ENCODE measurements at regions not wholly inside any gene's neighbourhood (a gene's known extent, or its start where the extent isn't known, plus 50 kb on each side); places are given as distances from the start of the nearest gene placed in this dataset.

GRCh38 chr5:67283275-67283987 is 86.8 kb upstream of the CD180 start:
- DNase-seq, result no peak

DNA sequence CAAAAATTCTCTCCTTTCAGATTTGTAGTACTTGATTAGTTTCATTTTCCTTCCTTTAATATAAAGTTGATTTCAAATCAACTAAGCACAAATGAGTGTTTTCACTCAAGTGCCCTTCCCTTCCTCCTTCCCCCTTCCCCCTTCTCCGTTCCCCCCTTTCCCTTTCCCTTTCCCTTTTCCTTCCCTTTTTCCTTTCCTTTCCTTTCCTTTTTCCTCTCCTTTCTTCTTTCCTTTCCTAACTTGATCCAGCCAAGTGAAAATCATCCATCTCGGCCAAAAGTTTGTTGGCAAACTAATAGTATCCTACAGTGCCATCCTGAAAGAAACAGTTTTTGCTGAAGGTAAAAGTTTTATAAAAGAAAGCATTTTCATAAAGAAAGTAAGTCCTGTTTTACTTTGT is 85.3 kb upstream of the CD180 start:
- no peak for DNase-seq

- DNase-seq, result no peak
Observed at GRCh38 chr5:67273689-67274356, 77.2 kb upstream of the CD180 start.

- DNase-seq, result no peak
Observed at GRCh38 chr5:67272453-67273130, 76.0 kb upstream of the CD180 start.

DNA sequence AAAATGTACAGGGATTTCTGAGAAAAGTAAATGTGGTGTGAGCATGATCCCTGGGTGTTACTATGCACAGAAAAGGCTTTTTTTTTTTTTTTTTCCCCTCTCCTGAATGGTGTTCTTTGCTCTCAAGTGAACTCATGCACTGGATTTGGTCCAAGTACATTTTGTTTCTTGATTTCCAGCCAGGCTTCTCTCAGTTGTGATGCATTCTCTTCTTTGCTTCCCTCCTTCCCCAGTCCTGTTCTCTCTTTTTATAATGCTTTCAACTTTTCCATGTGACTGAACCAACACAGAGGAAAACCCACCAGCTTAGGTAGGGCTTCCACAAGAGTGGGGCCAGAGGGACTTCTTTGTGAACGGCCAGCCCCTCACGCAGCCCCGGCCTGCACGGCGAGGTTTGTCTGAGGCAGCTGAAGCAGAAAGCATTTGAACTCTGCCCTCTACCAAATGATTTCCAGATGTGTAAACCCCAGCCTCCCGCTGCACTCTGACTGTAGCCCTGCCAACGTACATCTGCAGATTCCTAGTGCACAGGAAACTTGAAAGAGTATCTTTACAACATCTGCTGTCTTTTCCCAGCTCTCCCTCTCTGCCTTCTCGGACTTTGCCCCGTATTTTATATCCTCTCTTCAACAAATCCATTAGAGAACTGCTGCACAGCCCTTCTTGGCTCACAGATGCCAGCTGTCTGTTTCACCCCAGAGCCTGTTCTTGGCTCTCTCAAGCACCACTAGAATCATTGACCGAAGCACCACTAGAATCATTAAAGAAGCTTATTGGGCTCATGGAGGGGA is 71.8 kb upstream of the CD180 start:
- no peak for DNase-seq

DNA sequence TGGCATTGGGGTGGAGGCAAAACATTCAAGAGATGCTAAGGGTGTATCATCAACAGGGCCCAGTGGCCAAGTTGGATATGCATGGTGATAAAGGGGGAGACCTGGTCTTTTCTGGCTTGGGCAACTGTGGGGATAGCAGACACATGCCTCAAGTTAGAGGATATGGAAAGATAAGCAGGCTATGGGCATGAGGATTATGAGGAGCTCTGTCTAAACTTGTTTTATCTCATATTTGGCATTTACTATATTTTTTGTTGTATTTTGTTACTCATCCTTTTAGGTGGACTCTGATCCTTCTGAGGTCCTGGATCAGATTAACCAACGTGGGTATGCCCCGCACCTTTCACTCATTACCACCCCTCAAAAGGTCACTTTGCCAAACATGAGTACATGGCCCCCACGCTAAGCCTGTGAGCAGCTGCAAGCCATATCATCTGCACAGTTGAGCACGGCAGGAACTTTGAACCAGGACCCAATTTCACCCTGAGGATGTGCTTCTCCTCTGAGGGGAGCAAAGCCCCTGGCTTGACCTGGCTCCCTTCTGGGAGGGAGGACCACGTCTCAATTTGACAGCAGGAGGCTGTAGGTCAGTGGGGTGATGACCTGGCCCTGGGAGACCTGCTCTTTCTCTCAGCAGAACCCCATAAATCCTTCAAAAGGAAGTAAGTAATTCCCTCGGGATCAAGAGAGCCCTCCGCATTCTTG is 71.1 kb upstream of the CD180 start:
- no peak for DNase-seq

- DNase-seq, result no peak
Observed at GRCh38 chr5:67266654-67267350, 70.2 kb upstream of the CD180 start.

GRCh38 chr5:67265951-67266350 is 69.4 kb upstream of the CD180 start:
- DNase-seq, result no peak

- no peak for DNase-seq
Observed at GRCh38 chr5:67263656-67264408, 67.2 kb upstream of the CD180 start.

DNA sequence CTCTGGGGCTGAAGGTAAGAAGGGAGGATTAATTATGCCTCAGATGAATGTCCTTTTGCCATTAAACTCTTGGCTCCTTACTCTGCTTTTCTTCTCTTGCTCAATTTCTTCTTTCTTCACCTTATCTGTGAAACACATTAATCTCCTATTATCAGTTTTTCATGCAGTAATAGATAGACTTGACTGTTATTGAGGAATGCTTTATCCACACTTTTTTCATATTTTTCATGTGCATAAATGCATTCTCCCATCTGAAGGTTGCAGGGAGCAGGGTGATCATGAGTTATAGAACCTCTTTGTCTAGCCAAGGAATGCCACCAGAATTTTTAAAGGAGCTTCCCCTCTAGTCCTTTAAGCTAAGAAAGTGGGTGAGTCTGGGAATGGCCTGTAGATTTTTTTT is 66.4 kb upstream of the CD180 start:
- no peak for DNase-seq

GRCh38 chr5:67262206-67262605 is 65.6 kb upstream of the CD180 start:
- DNase-seq, result no peak

DNA sequence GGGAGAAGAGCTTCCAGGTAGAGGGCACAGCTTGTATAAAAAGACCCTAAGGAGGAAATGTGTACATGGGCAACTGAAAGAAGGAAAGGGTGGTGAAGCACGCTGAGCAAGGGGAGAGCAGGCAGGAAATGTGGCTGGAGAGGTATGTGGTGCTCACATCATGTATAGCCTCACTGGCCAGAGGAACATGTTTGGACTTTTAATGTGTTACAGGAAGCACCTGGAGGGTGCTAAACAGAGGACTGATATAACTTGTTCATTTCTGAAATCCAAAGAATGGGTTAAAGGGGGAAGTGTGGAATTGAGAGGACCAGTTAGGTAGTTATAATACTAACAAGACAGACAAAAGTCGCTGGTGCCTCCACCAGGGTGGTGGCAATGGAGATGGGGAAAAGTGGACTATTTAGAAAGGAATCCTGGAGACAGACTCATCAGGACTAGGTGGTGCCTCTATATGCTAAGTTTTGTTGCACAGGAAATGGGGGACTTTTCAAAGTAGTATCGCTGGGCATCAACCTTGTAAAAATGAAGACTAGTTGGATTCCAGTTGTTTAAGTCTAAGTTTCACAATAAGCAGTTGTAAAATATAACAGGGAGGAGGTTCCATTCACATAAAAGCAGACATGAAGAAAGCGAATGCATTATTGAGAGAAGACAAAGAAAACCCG is 63.1 kb upstream of the CD180 start:
- no peak for DNase-seq

DNA sequence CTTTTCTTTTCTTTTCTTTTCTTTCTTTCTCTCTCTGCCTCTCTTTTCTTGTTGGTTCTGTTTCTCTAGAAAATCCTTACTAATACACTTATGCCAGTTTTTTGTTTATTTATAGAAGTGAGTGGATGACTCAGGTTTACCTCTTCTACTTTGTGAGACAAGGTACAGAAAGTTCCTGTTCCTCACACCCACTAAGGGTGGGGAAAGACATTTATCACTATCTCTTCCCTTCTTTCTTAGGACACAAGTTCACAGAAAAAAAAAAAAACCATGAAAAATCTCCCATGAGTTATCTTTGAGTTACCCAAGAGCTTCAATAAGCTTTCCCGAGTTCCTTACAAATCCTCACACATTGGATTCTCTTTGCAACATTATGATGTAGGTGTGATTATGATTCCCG is 60.9 kb upstream of the CD180 start:
- DNase-seq, result no peak

DNA sequence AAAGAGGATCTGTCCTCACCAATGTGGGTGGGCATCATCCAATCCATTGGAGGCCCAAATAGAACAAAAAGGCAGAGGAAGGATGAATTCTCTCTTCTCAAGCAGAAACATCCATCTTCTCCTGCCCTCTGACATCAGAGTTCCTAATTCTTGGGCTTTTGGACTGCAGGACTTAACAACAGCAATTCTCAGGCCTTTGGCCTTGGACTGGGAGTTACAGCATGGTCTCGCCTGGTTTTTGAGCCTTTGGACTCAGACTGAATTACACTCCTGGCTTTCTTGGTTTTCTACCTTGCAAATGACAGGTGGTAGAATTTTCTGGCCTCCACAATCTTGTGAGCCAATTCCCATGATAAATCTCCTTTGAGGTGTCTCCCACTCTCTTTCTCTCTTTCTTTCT is 60.5 kb upstream of the CD180 start:
- no peak for DNase-seq

DNA sequence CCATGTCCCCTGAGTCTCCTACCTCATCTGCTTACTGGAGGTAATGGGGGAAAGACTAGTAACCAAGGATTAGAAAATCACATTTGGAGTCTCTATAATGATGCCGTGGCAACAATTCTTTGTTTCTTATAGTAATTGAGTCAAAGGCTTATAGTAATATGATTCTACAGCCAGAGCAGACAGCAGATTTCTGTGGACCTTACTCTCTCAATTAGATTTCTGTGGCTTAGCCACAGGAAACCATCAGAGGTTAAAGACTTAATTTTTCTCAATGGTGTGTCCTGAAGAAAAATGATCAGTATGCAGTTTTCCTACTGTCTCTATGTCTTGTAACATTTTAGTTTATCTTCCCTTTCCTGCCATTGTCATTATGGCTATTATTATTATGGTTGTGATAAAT is 59.3 kb upstream of the CD180 start:
- no peak for DNase-seq

GRCh38 chr5:67253911-67254310 is 57.3 kb upstream of the CD180 start:
- no peak for DNase-seq

- DNase-seq, result no peak
Observed at GRCh38 chr5:67249590-67249895, 52.9 kb upstream of the CD180 start.

DNA sequence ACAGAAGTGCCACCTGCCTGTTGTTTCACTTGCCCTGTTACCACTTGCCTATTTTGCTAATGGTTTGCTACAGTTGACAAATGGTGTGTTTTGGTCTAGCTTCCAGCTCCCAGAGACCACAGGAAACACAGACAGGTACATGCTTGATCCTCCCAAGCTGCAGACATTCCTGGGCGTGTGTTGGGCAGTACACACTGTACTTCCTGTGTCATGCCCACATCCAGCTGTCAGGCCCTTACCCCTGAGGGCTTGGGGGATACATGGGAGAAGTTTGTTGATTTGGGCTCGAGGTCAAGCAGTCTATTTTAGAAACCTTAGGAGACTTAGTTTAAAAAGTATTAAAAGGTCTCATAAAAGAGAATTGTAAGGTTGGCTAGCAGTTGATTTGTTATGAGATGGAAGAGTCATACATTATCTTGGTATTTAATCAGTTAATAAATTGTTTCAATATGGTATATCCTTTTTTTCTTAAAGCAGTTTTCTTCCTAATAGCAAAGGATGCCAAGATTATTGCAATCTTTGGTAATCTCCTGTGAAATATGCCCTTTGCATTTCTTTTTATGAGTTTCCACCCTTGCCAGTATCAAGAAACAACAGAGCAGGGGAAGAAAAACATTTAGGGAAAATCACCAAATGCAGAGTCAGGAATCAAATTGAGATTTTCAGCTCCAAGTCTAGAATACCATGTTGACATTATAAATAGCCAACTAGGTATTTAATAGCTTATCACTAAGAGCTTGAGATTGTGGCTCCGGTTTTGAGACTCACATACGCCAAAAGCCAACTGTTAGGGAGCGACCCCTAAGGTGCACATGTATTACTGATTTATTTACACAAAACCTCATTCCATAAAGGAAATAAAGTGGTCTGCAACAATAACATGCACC is 52.3 kb upstream of the CD180 start:
- no peak for DNase-seq

DNA sequence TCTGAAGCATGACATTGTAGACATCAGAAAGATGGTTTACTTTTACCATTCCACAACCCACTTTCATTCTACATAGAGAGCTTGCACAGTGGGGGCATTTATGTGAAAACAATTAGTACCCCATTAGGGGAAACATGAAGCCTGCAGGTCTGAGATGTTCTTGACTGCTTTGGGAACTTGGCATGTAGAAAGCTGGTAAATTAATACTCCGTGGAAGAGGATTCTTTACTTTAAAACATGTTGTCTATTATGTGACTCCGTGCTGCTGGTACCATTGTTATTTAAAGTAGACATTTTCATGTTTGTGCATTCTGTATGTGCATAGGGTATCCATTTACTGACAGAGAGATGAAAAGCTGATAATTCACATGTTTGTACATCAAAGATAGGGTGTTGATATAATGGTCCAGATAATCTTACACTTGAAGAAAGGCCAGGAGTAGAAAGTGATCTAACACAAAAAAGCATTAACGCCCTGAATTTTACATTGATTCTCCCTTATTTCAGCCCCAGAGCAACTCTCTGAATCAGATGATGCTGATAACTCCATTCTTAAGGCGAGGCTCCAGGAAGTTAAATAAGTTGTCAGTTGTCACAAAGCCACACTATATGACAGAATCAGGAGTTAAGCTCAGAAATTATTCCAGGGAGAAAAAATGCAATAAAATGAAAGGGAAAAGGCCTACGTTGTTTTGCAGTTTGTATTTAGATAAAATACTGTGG is 50.1 kb upstream of the CD180 start:
- no peak for DNase-seq

Data from NCI-H526 treated with DMSO at 0.1 percent for 48 hours (cell line).